Osteoblast (primary cell): ENCODE measurements at regions not wholly inside any gene's neighbourhood (a gene's known extent, or its start where the extent isn't known, plus 50 kb on each side); places are given as distances from the start of the nearest gene placed in this dataset.

Experiments used
- DNase-seq: peaks from one replicate; pipeline ENCODE4 v3.0.0; 2011; ENCODE audit warnings: low spot score, mixed read lengths; ENCODE audit not compliant: insufficient read length; ENCODE audit errors: missing footprints
- H2AFZ ChIP-seq: 2 replicates; pipeline ENCODE4 v1.6.0; 2011; ENCODE audit warnings: mild to moderate bottlenecking, low read length
- H3K27ac ChIP-seq: 2 replicates; pipeline ENCODE4 v1.5.1; 2011; ENCODE audit warnings: mild to moderate bottlenecking, low read depth, low read length, moderate library complexity
- H3K27me3 ChIP-seq: 2 replicates; pipeline ENCODE4 v1.6.0; 2012; ENCODE audit warnings: mild to moderate bottlenecking, control low read depth, inconsistent platforms, low read length, moderate library complexity; ENCODE audit not compliant: insufficient read depth
- H3K36me3 ChIP-seq: 2 replicates; pipeline ENCODE4 v1.5.1; 2011; ENCODE audit warnings: mild to moderate bottlenecking, low read length, control low read depth, moderate library complexity; ENCODE audit not compliant: insufficient read depth
- H3K4me1 ChIP-seq: 2 replicates; pipeline ENCODE4 v1.5.1; 2011; ENCODE audit warnings: mild to moderate bottlenecking, low read length, control low read depth, moderate library complexity; ENCODE audit not compliant: insufficient read depth
- H3K4me2 ChIP-seq: 2 replicates; pipeline ENCODE4 v1.6.0; 2011; ENCODE audit warnings: mild to moderate bottlenecking, low read length; ENCODE audit not compliant: insufficient read depth
- H3K4me3 ChIP-seq: fragments of 200-600 bp; sonication (generic); 3 replicates; pipeline ENCODE4 v1.5.1; 2012; ENCODE audit warnings: mild to moderate bottlenecking, low read length, inconsistent platforms; ENCODE audit not compliant: insufficient read depth
- H3K79me2 ChIP-seq: 2 replicates; pipeline ENCODE4 v1.6.0; 2012; ENCODE audit warnings: mild to moderate bottlenecking, low read length, control low read depth, inconsistent platforms; ENCODE audit not compliant: insufficient read depth
- H3K9me3 ChIP-seq: 2 replicates; pipeline ENCODE4 v1.5.1; 2011; ENCODE audit warnings: low read depth, low read length, control low read depth
- H4K20me1 ChIP-seq: 2 replicates; pipeline ENCODE4 v1.6.0; 2012; ENCODE audit warnings: mild to moderate bottlenecking, low read length, control low read depth; ENCODE audit not compliant: insufficient read depth
- CTCF ChIP-seq: IDR thresholded peaks from 2 replicates; pipeline ENCODE4 v1.5.1; 2011; ENCODE audit warnings: mild to moderate bottlenecking, low read depth, low read length, moderate library complexity; ENCODE audit errors: extremely low read depth

GRCh38 chr3:2029559-2029958 is 69.1 kb upstream of the CNTN4 start:
- H3K4me2 ChIP-seq: no peak overlapping the region
- H3K36me3 ChIP-seq: no peaks in the 10 kb centered on the region
- H3K27me3 ChIP-seq: no peaks in the 10 kb centered on the region
- H3K4me3 ChIP-seq: no peak overlapping the region
- no peaks in the 10 kb centered on the region for H4K20me1 ChIP-seq
- no peak overlapping the region for H2AFZ ChIP-seq
- no peak for TF ChIP-seq CTCF
- no peak for DNase-seq
- no peak overlapping the region for H3K27ac ChIP-seq
- H3K4me1 ChIP-seq: no peaks in the 10 kb centered on the region
- H3K79me2 ChIP-seq: no peaks in the 10 kb centered on the region
- H3K9me3 ChIP-seq: peaks cover 5% of the 10 kb centered on the region

- H3K27me3 ChIP-seq: no peaks in the 10 kb centered on the region
- H3K4me2 ChIP-seq: no peak overlapping the region
- H3K79me2 ChIP-seq: no peaks in the 10 kb centered on the region
- no peak overlapping the region for H2AFZ ChIP-seq
- no peak for DNase-seq
- no peak overlapping the region for H3K4me3 ChIP-seq
- H3K27ac ChIP-seq: no peak overlapping the region
- no peaks in the 10 kb centered on the region for H3K4me1 ChIP-seq
- peaks cover 3% of the 10 kb centered on the region for H3K9me3 ChIP-seq
- no peaks in the 10 kb centered on the region for H4K20me1 ChIP-seq
- H3K36me3 ChIP-seq: no peaks in the 10 kb centered on the region
- TF ChIP-seq CTCF: no peak
These were observed 62.6 kb upstream of the CNTN4 start for GRCh38 chr3:2036076-2036475.

GRCh38 chr3:2041931-2042330 is 56.7 kb upstream of the CNTN4 start:
- no peak overlapping the region for H3K4me2 ChIP-seq
- H3K4me1 ChIP-seq: no peaks in the 10 kb centered on the region
- no peaks in the 10 kb centered on the region for H4K20me1 ChIP-seq
- H3K27ac ChIP-seq: no peak overlapping the region
- no peaks in the 10 kb centered on the region for H3K9me3 ChIP-seq
- H3K79me2 ChIP-seq: no peaks in the 10 kb centered on the region
- DNase-seq: no peak
- no peak for TF ChIP-seq CTCF
- no peaks in the 10 kb centered on the region for H3K27me3 ChIP-seq
- no peaks in the 10 kb centered on the region for H3K36me3 ChIP-seq
- H2AFZ ChIP-seq: no peak overlapping the region
- no peak overlapping the region for H3K4me3 ChIP-seq
